AG10803 (cell line): ENCODE measurements at regions not wholly inside any gene's neighbourhood (a gene's known extent, or its start where the extent isn't known, plus 50 kb on each side); places are given as distances from the start of the nearest gene placed in this dataset.
A peak's percentile ranks its signal among the peaks of the same experiment; 100 is the strongest.

ENCODE experiments used
- DNase-seq: peaks from one replicate; pipeline ENCODE4 v3.0.0; 2010; ENCODE audit warnings: low read depth
- H3K4me3 ChIP-seq: 2 replicates; pipeline ENCODE4 v1.5.1; 2011; ENCODE audit warnings: mild to moderate bottlenecking, low read length, control low read depth
- TF ChIP-seq, protein P1 (sequence below): conservative IDR thresholded peaks from 2 replicates; pipeline ENCODE4 v1.5.1; 2011; ENCODE audit warnings: mild to moderate bottlenecking, low read length, control low read depth, inconsistent platforms

DNA sequence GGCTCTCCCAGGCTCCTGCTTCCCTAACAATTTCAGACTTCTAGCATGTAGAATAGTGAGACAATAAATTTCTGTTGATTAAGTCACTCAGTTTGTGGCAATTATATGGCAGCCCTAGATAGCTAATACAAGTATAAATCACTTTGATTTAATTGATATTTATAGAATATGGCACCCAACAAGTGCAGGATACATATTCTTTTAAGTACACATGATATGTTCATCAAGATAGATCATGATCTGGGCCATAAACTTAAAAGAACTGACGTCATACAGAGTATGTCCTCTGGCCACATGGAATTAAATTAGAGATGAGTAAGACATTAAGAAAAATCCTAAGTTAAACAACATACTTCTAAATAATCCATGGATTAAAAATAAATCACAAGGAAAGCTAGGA, 67.5 kb upstream of the AMOTL1 start:
- DNase-seq: no peak
- no peak overlapping the region for H3K4me3 ChIP-seq
- TF ChIP-seq, protein P1, sequence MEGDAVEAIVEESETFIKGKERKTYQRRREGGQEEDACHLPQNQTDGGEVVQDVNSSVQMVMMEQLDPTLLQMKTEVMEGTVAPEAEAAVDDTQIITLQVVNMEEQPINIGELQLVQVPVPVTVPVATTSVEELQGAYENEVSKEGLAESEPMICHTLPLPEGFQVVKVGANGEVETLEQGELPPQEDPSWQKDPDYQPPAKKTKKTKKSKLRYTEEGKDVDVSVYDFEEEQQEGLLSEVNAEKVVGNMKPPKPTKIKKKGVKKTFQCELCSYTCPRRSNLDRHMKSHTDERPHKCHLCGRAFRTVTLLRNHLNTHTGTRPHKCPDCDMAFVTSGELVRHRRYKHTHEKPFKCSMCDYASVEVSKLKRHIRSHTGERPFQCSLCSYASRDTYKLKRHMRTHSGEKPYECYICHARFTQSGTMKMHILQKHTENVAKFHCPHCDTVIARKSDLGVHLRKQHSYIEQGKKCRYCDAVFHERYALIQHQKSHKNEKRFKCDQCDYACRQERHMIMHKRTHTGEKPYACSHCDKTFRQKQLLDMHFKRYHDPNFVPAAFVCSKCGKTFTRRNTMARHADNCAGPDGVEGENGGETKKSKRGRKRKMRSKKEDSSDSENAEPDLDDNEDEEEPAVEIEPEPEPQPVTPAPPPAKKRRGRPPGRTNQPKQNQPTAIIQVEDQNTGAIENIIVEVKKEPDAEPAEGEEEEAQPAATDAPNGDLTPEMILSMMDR: no peak

DNA sequence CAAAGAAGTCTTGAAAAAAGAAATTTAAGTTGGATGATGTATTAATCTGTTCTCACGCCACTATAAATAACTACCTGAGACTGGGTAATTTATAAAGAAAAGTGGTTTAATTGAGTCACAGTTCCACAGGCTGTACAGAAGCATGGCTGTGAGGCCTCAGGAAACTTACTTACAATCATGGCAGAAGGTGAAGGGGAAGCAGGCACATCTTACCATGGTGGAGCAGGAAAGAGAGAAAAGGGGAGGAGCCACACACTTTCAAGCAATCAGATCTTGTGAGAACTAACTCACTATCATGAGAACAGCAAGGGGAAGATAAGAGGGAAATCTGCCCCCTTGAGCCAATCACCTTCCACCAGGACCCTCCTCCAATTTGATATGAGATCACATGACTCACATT, 65.7 kb upstream of the AMOTL1 start:
- H3K4me3 ChIP-seq: no peak overlapping the region
- DNase-seq: no peak
- TF ChIP-seq, protein P1: no peak

DNA sequence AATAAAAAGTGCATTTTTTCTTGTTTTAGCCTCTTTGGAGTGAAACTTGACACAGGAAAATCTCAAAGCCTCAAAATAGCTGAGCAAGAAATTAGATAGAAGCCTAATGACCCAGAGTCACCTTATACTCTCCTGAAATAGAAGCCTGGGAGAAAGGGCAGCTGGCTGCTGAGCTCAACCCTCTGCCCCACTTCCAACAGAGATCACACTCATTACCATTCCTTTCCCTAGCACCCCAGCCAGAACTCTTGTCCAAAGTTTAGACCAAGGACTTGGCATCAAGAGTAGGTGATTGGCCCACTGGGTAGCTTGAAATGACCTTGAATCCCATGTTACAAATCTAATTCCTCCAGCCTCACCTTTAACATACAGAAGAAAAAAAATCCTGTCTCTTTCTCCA, 62.7 kb upstream of the AMOTL1 start:
- DNase-seq: no peak
- TF ChIP-seq, protein P1: no peak
- no peak overlapping the region for H3K4me3 ChIP-seq

DNA sequence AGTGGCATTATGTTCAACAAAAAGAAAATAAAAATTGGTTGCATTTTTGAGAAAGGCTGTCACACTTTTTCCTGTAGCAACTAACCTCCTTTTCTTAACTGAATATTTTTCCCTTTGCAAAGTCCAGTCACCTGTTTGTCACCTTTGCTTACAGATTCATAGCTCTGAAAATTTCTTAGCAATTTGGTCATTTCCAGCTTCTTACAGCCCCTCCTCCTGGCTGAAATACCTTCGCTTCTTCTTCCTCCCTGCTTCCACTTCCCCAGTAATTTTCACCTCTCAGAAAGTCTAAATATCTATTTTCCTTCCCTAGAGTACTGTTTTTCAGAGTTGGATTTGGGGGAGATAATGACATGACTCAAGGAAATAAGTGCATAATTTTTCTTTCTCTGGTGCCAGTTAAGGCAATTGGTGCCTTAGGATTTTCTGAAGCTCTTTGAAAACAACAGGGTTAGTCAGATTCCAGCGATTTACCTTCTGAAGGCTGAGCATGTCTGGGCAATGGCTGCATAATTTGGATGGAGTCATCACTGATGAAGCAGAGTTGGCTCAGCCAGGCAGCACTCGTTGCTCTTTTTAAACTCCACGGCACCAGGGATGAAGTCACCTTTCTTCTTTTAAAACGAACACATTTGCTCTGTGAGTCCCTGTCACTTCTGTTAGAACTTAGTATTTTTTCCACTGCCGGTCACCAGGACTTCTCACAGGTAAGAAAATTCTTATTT, 62.1 kb upstream of the AMOTL1 start:
- H3K4me3 ChIP-seq: no peak overlapping the region
- DNase-seq: peak; percentile 46
- TF ChIP-seq, protein P1: no peak

DNA sequence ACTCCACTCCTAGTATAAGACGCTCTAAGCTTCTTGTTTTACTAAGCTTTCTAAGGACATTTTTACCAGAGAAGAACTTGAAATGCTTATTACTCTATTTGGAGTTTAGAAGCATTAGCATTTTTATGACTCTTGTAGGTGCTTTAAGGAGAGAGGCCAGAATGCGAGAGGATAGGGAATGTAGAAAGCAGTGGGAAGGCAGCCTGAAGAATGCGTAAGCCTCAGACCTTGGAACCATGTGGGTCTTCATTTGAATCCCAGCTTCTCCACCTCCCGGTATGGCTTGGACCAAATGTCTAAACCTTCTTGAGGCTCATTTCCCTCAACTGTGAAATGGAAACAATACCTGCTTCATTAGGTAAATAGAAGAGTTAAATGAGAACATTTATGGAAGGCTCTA, 60.0 kb upstream of the AMOTL1 start:
- TF ChIP-seq, protein P1: no peak
- DNase-seq: no peak
- no peak overlapping the region for H3K4me3 ChIP-seq

DNA sequence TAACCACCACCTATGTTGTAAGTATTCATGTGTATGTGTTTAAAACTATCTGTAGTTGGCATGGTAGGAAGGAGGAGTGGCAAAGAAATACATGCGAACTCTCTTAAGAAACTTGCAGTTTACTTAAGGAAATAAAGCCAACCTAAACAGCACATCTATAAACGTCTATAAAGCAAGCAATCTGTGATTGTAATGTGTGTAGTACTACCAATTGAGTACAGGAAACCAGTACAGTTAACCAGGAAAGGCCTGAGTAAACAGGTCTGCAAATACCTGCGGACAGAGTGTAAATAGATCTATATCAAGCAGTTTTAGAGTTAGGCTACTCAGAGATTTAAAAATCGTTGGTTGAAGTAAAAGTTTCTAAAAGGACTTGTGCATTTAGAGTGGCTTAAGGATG, 59.5 kb upstream of the AMOTL1 start:
- DNase-seq: no peak
- no peak overlapping the region for H3K4me3 ChIP-seq
- TF ChIP-seq, protein P1: no peak

DNA sequence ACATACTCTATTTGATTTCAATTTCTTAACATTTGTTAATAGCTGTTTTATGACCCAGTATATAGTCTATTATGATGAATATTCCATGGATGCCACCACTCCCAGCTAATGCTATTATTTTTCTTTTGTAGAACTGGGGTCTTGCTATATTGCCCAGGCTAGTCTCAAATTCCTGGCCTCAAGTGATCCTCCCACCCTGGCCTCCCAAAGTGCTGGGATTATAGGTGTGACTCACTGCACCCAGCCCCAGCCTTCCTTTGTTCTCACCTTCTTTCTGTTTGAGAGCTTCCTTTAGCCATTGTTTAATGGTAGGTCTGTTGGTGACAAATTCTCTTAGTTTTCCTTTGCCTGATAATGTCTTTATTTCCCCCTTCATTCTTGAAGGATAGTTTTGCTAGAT, 52.9 kb upstream of the AMOTL1 start:
- no peak for DNase-seq
- TF ChIP-seq, protein P1: no peak
- no peak overlapping the region for H3K4me3 ChIP-seq
